Panc1 (cell line): ENCODE measurements at regions not wholly inside any gene's neighbourhood (a gene's known extent, or its start where the extent isn't known, plus 50 kb on each side); places are given as distances from the start of the nearest gene placed in this dataset.

Experiments
- POLR2AphosphoS5 ChIP-seq: IDR thresholded peaks from 2 replicates; pipeline ENCODE4 v1.6.1; 2012; ENCODE audit warnings: mild to moderate bottlenecking, low read depth, low read length, moderate library complexity
- TCF7L2 ChIP-seq: IDR thresholded peaks from 2 replicates; pipeline ENCODE4 v1.6.1; 2011; ENCODE audit warnings: mild to moderate bottlenecking, low read depth, low read length, inconsistent platforms
- TF ChIP-seq, protein P1 (sequence below): fragments of 450-650 bp; IDR thresholded peaks from 2 replicates; pipeline ENCODE4 v1.5.1; 2017; ENCODE audit warnings: mild to moderate bottlenecking

DNA sequence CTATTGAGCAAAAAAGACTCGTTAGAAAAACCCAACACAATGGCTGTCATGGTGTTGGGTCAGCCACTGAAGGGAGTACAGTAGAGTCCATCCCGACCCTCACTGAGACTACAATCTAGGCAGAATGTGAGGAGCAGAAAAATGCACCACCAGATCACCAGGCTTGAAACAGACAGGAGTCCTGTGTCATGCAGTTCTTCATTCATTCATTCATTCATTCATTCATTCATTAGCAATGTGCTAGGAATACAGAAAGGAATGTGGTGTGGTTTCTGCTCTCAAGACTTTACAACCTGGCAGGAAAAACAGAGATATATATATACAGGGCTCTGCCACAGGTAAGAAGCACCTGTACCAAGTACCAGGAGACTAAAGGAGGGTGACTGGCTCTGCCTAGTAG is 392.3 kb downstream of the OMA1 start:
- TF ChIP-seq, protein P1, sequence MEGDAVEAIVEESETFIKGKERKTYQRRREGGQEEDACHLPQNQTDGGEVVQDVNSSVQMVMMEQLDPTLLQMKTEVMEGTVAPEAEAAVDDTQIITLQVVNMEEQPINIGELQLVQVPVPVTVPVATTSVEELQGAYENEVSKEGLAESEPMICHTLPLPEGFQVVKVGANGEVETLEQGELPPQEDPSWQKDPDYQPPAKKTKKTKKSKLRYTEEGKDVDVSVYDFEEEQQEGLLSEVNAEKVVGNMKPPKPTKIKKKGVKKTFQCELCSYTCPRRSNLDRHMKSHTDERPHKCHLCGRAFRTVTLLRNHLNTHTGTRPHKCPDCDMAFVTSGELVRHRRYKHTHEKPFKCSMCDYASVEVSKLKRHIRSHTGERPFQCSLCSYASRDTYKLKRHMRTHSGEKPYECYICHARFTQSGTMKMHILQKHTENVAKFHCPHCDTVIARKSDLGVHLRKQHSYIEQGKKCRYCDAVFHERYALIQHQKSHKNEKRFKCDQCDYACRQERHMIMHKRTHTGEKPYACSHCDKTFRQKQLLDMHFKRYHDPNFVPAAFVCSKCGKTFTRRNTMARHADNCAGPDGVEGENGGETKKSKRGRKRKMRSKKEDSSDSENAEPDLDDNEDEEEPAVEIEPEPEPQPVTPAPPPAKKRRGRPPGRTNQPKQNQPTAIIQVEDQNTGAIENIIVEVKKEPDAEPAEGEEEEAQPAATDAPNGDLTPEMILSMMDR: no peak
- TF ChIP-seq TCF7L2 (no peak), POLR2AphosphoS5 (no peak)
